HG03432 (cell line): ENCODE measurements at regions not wholly inside any gene's neighbourhood (a gene's known extent, or its start where the extent isn't known, plus 50 kb on each side); places are given as distances from the start of the nearest gene placed in this dataset.

ENCODE experiments used
- ATAC-seq: cut with Tn5 transposase; IDR thresholded peaks from one replicate; pipeline ENCODE4 v1.9.1; 2021; ENCODE audit warnings: mild to moderate bottlenecking, moderate library complexity; ENCODE audit not compliant: unreplicated experiment

- ATAC-seq, result no peak
Measured at GRCh38 chr2:11040992-11041391, 114.3 kb upstream of the SLC66A3 start.

- ATAC-seq, result no peak
Measured at GRCh38 chr2:11042841-11043240, 112.4 kb upstream of the SLC66A3 start.

GRCh38 chr2:11043245-11043644 is 112.0 kb upstream of the SLC66A3 start:
- no peak for ATAC-seq

- no peak for ATAC-seq
Measured at GRCh38 chr2:11044201-11044600, 111.1 kb upstream of the SLC66A3 start.

GRCh38 chr2:11045294-11045693 is 110.0 kb upstream of the SLC66A3 start:
- ATAC-seq, result no peak

GRCh38 chr2:11048335-11049008 is 106.8 kb upstream of the SLC66A3 start:
- ATAC-seq, result no peak

- no peak for ATAC-seq
Measured at GRCh38 chr2:11050565-11050964, 104.7 kb upstream of the SLC66A3 start.

GRCh38 chr2:11051280-11051679 is 104.0 kb upstream of the SLC66A3 start:
- ATAC-seq, result no peak

- ATAC-seq, result no peak
Measured at GRCh38 chr2:11053546-11053945, 101.7 kb upstream of the SLC66A3 start.

GRCh38 chr2:11054783-11055678 is 100.2 kb upstream of the SLC66A3 start:
- ATAC-seq, result no peak

- ATAC-seq, result no peak
Measured at GRCh38 chr2:11055679-11056215, 99.5 kb upstream of the SLC66A3 start.

GRCh38 chr2:11056614-11057013 is 98.7 kb upstream of the SLC66A3 start:
- no peak for ATAC-seq

GRCh38 chr2:11057031-11057430 is 98.2 kb upstream of the SLC66A3 start:
- ATAC-seq, result no peak

- ATAC-seq, result no peak
Measured at GRCh38 chr2:11058129-11058528, 97.1 kb upstream of the SLC66A3 start.

- ATAC-seq, result no peak
Measured at GRCh38 chr2:11060376-11061169, 94.7 kb upstream of the SLC66A3 start.

- no peak for ATAC-seq
Measured at GRCh38 chr2:11065833-11066485, 89.3 kb upstream of the SLC66A3 start.

- ATAC-seq, result no peak
Measured at GRCh38 chr2:11067221-11068078, 87.8 kb upstream of the SLC66A3 start.

- ATAC-seq, result no peak
Measured at GRCh38 chr2:11068079-11068741, 87.1 kb upstream of the SLC66A3 start.

GRCh38 chr2:11068856-11069526 is 86.3 kb upstream of the SLC66A3 start:
- no peak for ATAC-seq
